ENCODE measurements at regions not wholly inside any gene's neighbourhood (a gene's known extent, or its start where the extent isn't known, plus 50 kb on each side); places are given as distances from the start of the nearest gene placed in this dataset.

- Histone ChIP-seq H3K27me3 (ENCODE audit: control insufficient read depth in 1 of 2, insufficient read depth in 2 of 2, low read length in 2 of 2) (peaks cover 7 to 35% of the 10 kb centered on the region in 2 experiments; a peak in 3 of 5 replicates), H3K4me1 (ENCODE audit: insufficient read depth, low read length) (peaks cover 70% of the 10 kb centered on the region), H3K9ac (ENCODE audit: insufficient read depth, low read depth, low read length) (no peak overlapping the region), H3K27ac (ENCODE audit: extremely low read length, insufficient read depth, low read length) (no peak overlapping the region), H3K9me3 (ENCODE audit: low read length) (no peaks in the 10 kb centered on the region), H3K79me2 (ENCODE audit: insufficient read depth, low read length) (no peaks in the 10 kb centered on the region), H3K4me3 (replicated peaks in 1 of 3; ENCODE audit: insufficient read depth in 1 of 3, low read depth in 2 of 3, low read length in 3 of 3) (0 out of 6 replicates have a peak overlapping the region, but pooled peaks of 2 of the 3 experiments have one; percentile 10 to 13), H3K4me2 (ENCODE audit: low read depth, low read length) (peak overlapping the region; percentile 61), H4K20me1 (ENCODE audit: insufficient read depth, low read length) (no peaks in the 10 kb centered on the region), H3K36me3 (replicated peaks in 1 of 2; ENCODE audit: control insufficient read depth in 1 of 2, insufficient read depth in 2 of 2, low read length in 2 of 2) (no peaks in the 10 kb centered on the region), H2AFZ (ENCODE audit: low read length) (no peak overlapping the region)
- CTCF ChIA-PET (ENCODE audit: low intra/inter-chr PET ratio, low total read pairs): no interaction called here
- no TSS peak for BruUV-seq (replicated peaks)
- intact Hi-C loops (cut with micrococcal nuclease; ENCODE audit: unreplicated experiment): no loop called here
- peak; percentile 68 for ATAC-seq
- POLR2A ChIA-PET: interaction anchor here (1.0 to 2.9 kb wide), 11 partner anchors 18 to 118 kb away, joined by 3 to 22 read pairs (median 5); partner anchors contain the start of gene FOXA2
- in situ Hi-C loops (cut with HindIII; ENCODE audit: extremely low pct_ligation_motif_present, low pct_unique_long_range_greater_than_20kb): no loop called here
- WGBS (ENCODE audit: low lambda C conversion rate): under 1% methylated on average over 5 of the region's 5 CpGs
- DNase-seq (ENCODE audit: low spot score): peak; percentile 48
- no peak for FAIRE-seq
- TF ChIP-seq IRF9 (CRISPR knock-in tag; IDR thresholded peaks at IDR 0.05; ENCODE audit: borderline replicate concordance) (no peak), MYNN (CRISPR knock-in tag; IDR thresholded peaks at IDR 0.05; ENCODE audit: low read depth) (no peak), ZNF234 (CRISPR knock-in tag; conservative IDR thresholded peaks at IDR 0.05) (no peak), IKZF5 (CRISPR knock-in tag; IDR thresholded peaks at IDR 0.05) (no peak), BCL3 (CRISPR knock-in tag; IDR thresholded peaks at IDR 0.05) (no peak), ZNF44 (CRISPR knock-in tag; IDR thresholded peaks at IDR 0.05) (no peak), ZBTB4 (CRISPR knock-in tag; IDR thresholded peaks at IDR 0.05; ENCODE audit: borderline replicate concordance) (no peak), HOXA7 (CRISPR knock-in tag; IDR thresholded peaks at IDR 0.05) (no peak), ETS1 (CRISPR knock-in tag; IDR thresholded peaks at IDR 0.05) (no peak), ZNF7 (CRISPR knock-in tag; IDR thresholded peaks at IDR 0.05) (no peak), ZNF790 (CRISPR knock-in tag; IDR thresholded peaks at IDR 0.05; ENCODE audit: borderline replicate concordance) (no peak), ZNF280B (CRISPR knock-in tag; IDR thresholded peaks at IDR 0.05; ENCODE audit: borderline replicate concordance) (no peak)
These were observed 118.5 kb downstream of the FOXA2 start for GRCh38 chr20:22465622-22466446.

All from HepG2 (cell line).